PC-9 (cell line): ENCODE measurements at regions not wholly inside any gene's neighbourhood (a gene's known extent, or its start where the extent isn't known, plus 50 kb on each side); places are given as distances from the start of the nearest gene placed in this dataset.

Source experiments
- EZH2 ChIP-seq: fragments of 200-600 bp; sonication (generic); IDR thresholded peaks from 2 replicates; pipeline ENCODE4 v1.8.0; 2017; ENCODE audit warnings: antibody characterized with exemption, low read depth
- TF ChIP-seq, protein P1 (sequence below): fragments of 200-600 bp; sonication (generic); conservative IDR thresholded peaks from 2 replicates; pipeline ENCODE4 v1.6.1; 2017; ENCODE audit warnings: mixed run types, antibody characterized with exemption, mild to moderate bottlenecking, moderate library complexity

DNA sequence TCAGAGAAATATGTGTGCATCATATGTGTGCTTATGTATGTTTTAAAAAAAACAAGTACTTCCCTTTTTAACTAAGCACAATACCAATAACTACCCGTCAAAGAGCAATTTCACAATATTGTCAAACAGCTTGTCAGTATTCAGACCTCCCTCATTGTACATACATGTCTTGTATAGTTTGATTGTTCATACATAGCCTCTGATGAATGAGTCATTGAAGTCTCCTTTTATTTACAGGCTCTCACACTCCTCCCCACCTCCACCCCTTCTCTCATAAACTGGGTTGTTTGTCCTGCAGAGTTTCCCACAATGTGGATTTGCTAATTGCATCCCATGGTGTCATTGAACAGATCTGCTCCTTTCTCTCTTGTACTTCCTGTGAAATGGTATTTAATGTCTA, 132.8 kb upstream of the L3MBTL4 start:
- TF ChIP-seq, protein P1, sequence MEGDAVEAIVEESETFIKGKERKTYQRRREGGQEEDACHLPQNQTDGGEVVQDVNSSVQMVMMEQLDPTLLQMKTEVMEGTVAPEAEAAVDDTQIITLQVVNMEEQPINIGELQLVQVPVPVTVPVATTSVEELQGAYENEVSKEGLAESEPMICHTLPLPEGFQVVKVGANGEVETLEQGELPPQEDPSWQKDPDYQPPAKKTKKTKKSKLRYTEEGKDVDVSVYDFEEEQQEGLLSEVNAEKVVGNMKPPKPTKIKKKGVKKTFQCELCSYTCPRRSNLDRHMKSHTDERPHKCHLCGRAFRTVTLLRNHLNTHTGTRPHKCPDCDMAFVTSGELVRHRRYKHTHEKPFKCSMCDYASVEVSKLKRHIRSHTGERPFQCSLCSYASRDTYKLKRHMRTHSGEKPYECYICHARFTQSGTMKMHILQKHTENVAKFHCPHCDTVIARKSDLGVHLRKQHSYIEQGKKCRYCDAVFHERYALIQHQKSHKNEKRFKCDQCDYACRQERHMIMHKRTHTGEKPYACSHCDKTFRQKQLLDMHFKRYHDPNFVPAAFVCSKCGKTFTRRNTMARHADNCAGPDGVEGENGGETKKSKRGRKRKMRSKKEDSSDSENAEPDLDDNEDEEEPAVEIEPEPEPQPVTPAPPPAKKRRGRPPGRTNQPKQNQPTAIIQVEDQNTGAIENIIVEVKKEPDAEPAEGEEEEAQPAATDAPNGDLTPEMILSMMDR, result no peak
- no peak for TF ChIP-seq EZH2
